Endothelial cell of umbilical vein (primary cell): ENCODE measurements at regions not wholly inside any gene's neighbourhood (a gene's known extent, or its start where the extent isn't known, plus 50 kb on each side); places are given as distances from the start of the nearest gene placed in this dataset.

ENCODE experiments used
- BruUV-seq: library from RNA; stranded (reverse); fragments of 400-500 nt; replicated peaks from 2 replicates; lab custom pipeline; 2021; lab: Mats Ljungman, UMichigan
- CTCF ChIA-PET: fragments of 300-600, 350-600 bp; sonication (Branson Sonifier 250); formaldehyde crosslinking; loops from one replicate; lab custom pipeline; 2021; ENCODE audit warnings: antibody characterized with exemption, inconsistent platforms; lab: Charles Lee
- POLR2A ChIA-PET: fragments of 300-600, 350-600 bp; sonication (Branson Sonifier 250); formaldehyde crosslinking; loops from one replicate; lab custom pipeline; 2021; ENCODE audit warnings: antibody characterized with exemption, inconsistent platforms; lab: Charles Lee
- DNase-seq: peaks from one replicate; pipeline ENCODE4 v3.0.0-alpha.2; 2011; ENCODE audit warnings: low read depth, low spot score
- FAIRE-seq: peaks from 2 replicates; lab custom pipeline; 2011; peaks lifted over from hg19 to GRCh38; lab: Jason Lieb, UNC
- H2AFZ ChIP-seq: 2 replicates; pipeline ENCODE4 v1.6.0; 2012; ENCODE audit warnings: low read depth, low read length, control low read depth, inconsistent platforms
- H3K27ac ChIP-seq: 2 replicates; pipeline ENCODE4 v1.5.1; 2011; ENCODE audit warnings: low read depth, mild to moderate bottlenecking, control low read depth, low read length, moderate library complexity; ENCODE audit not compliant: insufficient read depth
- H3K27me3 ChIP-seq, 2 experiments: 2 replicates each; pipeline versions ENCODE4 v1.6.0 to v1.6.1; 2011; ENCODE audit warnings: low read length in 2 of 2, mixed read lengths in 1 of 2; ENCODE audit not compliant: control insufficient read depth in 2 of 2, insufficient read depth in 2 of 2
- H3K36me3 ChIP-seq, 2 experiments: 2 replicates in 1 of 2; 3 replicates in 1 of 2; pipeline ENCODE4 v1.5.1; 2011; ENCODE audit warnings: low read length in 2 of 2, mild to moderate bottlenecking in 1 of 2, moderate library complexity in 1 of 2; ENCODE audit not compliant: control insufficient read depth in 2 of 2, insufficient read depth in 2 of 2; ENCODE audit errors: extremely low read depth in 1 of 2
- H3K4me1 ChIP-seq: 3 replicates; pipeline ENCODE4 v1.5.1; 2011; ENCODE audit warnings: mild to moderate bottlenecking, low read length; ENCODE audit not compliant: control insufficient read depth, insufficient read depth; ENCODE audit errors: extremely low read depth
- H3K4me2 ChIP-seq: 2 replicates; pipeline ENCODE4 v1.6.1; 2011; ENCODE audit warnings: low read length, control low read depth, mixed read lengths; ENCODE audit not compliant: insufficient read depth
- H3K4me3 ChIP-seq, 3 experiments: fragments of 200-600 bp in 1 of 3; sonication (generic), shearing (Covaris generic) in 1 of 3; replicated peaks in 1 of 3; 2 replicates each; pipeline ENCODE4 v1.5.1; 2011 to 2016; ENCODE audit warnings: control low read depth in 3 of 3, low read length in 3 of 3, mild to moderate bottlenecking in 2 of 3, inconsistent platforms in 1 of 3, low read depth in 1 of 3, moderate library complexity in 1 of 3; ENCODE audit not compliant: insufficient read depth in 1 of 3
- H3K79me2 ChIP-seq: 2 replicates; pipeline ENCODE4 v1.6.0; 2012; ENCODE audit warnings: low read length, inconsistent platforms; ENCODE audit not compliant: control insufficient read depth, insufficient read depth
- H3K9ac ChIP-seq: replicated peaks from 2 replicates; pipeline ENCODE3; 2011; ENCODE audit warnings: low read length, control low read depth; ENCODE audit not compliant: insufficient read depth; ENCODE audit errors: extremely low read depth
- H3K9me1 ChIP-seq: replicated peaks from 3 replicates; pipeline ENCODE4 v1.6.0; 2011; ENCODE audit warnings: mild to moderate bottlenecking, low read length; ENCODE audit not compliant: control insufficient read depth, insufficient read depth; ENCODE audit errors: extremely low read depth
- H3K9me3 ChIP-seq: replicated peaks from 2 replicates; pipeline ENCODE4 v1.5.1; 2012; ENCODE audit warnings: low read length, inconsistent platforms; ENCODE audit not compliant: control insufficient read depth, insufficient read depth
- H4K20me1 ChIP-seq: replicated peaks from 2 replicates; pipeline ENCODE3; 2011; ENCODE audit warnings: mild to moderate bottlenecking, low read length; ENCODE audit not compliant: control insufficient read depth, insufficient read depth; ENCODE audit errors: extremely low read depth
- CTCF ChIP-seq, 2 donors: IDR thresholded peaks; 1 replicate in 1 of 2; 2 replicates in 1 of 2; pipeline ENCODE4 v1.5.1; 2011; ENCODE audit warnings: low read length in 2 of 2, mild to moderate bottlenecking in 2 of 2, moderate library complexity in 2 of 2, control low read depth in 1 of 2, inconsistent platforms in 1 of 2, low read depth in 1 of 2; ENCODE audit not compliant: insufficient read depth in 1 of 2; ENCODE audit errors: extremely low read depth in 1 of 2
- EZH2 ChIP-seq: IDR thresholded peaks from 2 replicates; pipeline ENCODE4 v1.6.1; 2012; ENCODE audit warnings: borderline replicate concordance, low read depth, mild to moderate bottlenecking, moderate library complexity, low read length, inconsistent platforms; ENCODE audit not compliant: severe bottlenecking
- FOS ChIP-seq: IDR thresholded peaks from 2 replicates; pipeline ENCODE4 v1.6.1; 2011; ENCODE audit warnings: mild to moderate bottlenecking, low read length, moderate library complexity, borderline replicate concordance; ENCODE audit not compliant: insufficient read depth
- GATA2 ChIP-seq: IDR thresholded peaks from 2 replicates; pipeline ENCODE4 v1.7.0; 2011; ENCODE audit warnings: low read depth, mild to moderate bottlenecking, moderate library complexity, mixed read lengths, low read length; ENCODE audit not compliant: insufficient read length, insufficient read depth
- JUN ChIP-seq: IDR thresholded peaks from 2 replicates; pipeline ENCODE4 v1.6.1; 2011; ENCODE audit warnings: borderline replicate concordance, low read depth; ENCODE audit not compliant: insufficient read length, insufficient read depth
- MAX ChIP-seq: IDR thresholded peaks from 2 replicates; pipeline ENCODE4 v1.6.1; 2011; ENCODE audit not compliant: insufficient read depth, insufficient read length
- MYC ChIP-seq: IDR thresholded peaks from one replicate; pipeline ENCODE4 v1.6.1; 2011; ENCODE audit warnings: mild to moderate bottlenecking, low read depth, low read length
- POLR2A ChIP-seq: IDR thresholded peaks from 2 replicates; pipeline ENCODE4 v1.6.1; 2012; ENCODE audit warnings: low read depth, mild to moderate bottlenecking, control low read depth, low read length
- POLR2AphosphoS5 ChIP-seq: IDR thresholded peaks from 2 replicates; pipeline ENCODE4 v1.6.1; 2012; ENCODE audit warnings: low read depth, mild to moderate bottlenecking, control low read depth, low read length, moderate library complexity; ENCODE audit not compliant: insufficient read depth
- dilution Hi-C: fragments of 300-500 bp; cut with MboI; formaldehyde crosslinking; loops from one replicate; pipeline ENCODE4 v1.15.0; 2019; ENCODE audit warnings: low sequenced_read_pairs; ENCODE audit not compliant: extremely low pct_ligation_motif_present
- intact Hi-C: fragments of 100-400 bp; cut with micrococcal nuclease; formaldehyde crosslinking; loops from one replicate; pipeline ENCODE4 v1.10.0; 2022

GRCh38 chr6:120558294-120558693 lies 776.0 kb downstream of the TBC1D32 start:
- DNase-seq: no peak
- ChIA-PET POLR2A (no interaction called here), CTCF (no interaction called here)
- intact Hi-C loops (no loop called here), dilution Hi-C loops (no loop called here)
- no peaks in the 10 kb centered on the region for H3K27me3 ChIP-seq
- no peak overlapping the region for H3K27ac ChIP-seq
- H3K4me1 ChIP-seq: no peaks in the 10 kb centered on the region
- H3K9me1 ChIP-seq: no peaks in the 10 kb centered on the region
- no peaks in the 10 kb centered on the region for H3K79me2 ChIP-seq
- BruUV-seq: no TSS peak
- H4K20me1 ChIP-seq: no peaks in the 10 kb centered on the region
- no peak overlapping the region for H3K4me2 ChIP-seq
- no peak for TF ChIP-seq MAX
- TF ChIP-seq GATA2: no peak
- TF ChIP-seq EZH2: no peak
- TF ChIP-seq MYC: no peak
- TF ChIP-seq CTCF (IDR thresholded peaks at IDR 0.05; ENCODE audit: extremely low read depth in 1 of 2, insufficient read depth in 1 of 2, low read depth in 1 of 2, low read length in 2 of 2): no peak
- no peak for TF ChIP-seq POLR2AphosphoS5
- TF ChIP-seq POLR2A: no peak
- TF ChIP-seq JUN: no peak
- no peak for TF ChIP-seq FOS
- H3K36me3 ChIP-seq: no peaks in the 10 kb centered on the region
- FAIRE-seq: no peak
- no peak overlapping the region for H3K4me3 ChIP-seq
- H3K9ac ChIP-seq: no peak overlapping the region
- no peaks in the 10 kb centered on the region for H3K9me3 ChIP-seq
- H2AFZ ChIP-seq: no peak overlapping the region
